HEK293 (cell line): ENCODE measurements at regions not wholly inside any gene's neighbourhood (a gene's known extent, or its start where the extent isn't known, plus 50 kb on each side); places are given as distances from the start of the nearest gene placed in this dataset.

Source experiments
- CTCF ChIA-PET: fragments of 350-600 bp; formaldehyde crosslinking; extraction: SDS; loops from one replicate; lab custom pipeline; 2021; ENCODE audit warnings: antibody characterized with exemption; lab: Yijun Ruan, JAX
- POLR2A ChIA-PET: fragments of 300-600 bp; formaldehyde crosslinking; extraction: SDS; loops from one replicate; lab custom pipeline; 2020; ENCODE audit warnings: antibody characterized with exemption, inconsistent platforms; lab: Yijun Ruan, JAX
- H3K27ac ChIP-seq: fragments of 200-500 bp; sonication (Bioruptor generic); 2 replicates; pipeline ENCODE4 v1.5.1; 2014; ENCODE audit warnings: low read depth, low read length, control low read depth, inconsistent platforms; ENCODE audit errors: extremely low read depth
- H3K36me3 ChIP-seq, 2 experiments: fragments of 200-500 bp in 1 of 2; sonication (Bioruptor generic) in 1 of 2; 1 replicate in 1 of 2; 2 replicates in 1 of 2; pipeline ENCODE4 v1.5.1; 2014 to 2017; ENCODE audit warnings: inconsistent platforms in 2 of 2, low read length in 2 of 2; ENCODE audit not compliant: control insufficient read depth in 2 of 2, insufficient read depth in 1 of 2
- H3K4me1 ChIP-seq: fragments of 200-500 bp; sonication (Bioruptor generic); 2 replicates; pipeline ENCODE4 v1.5.1; 2014; ENCODE audit warnings: mild to moderate bottlenecking, low read length, inconsistent platforms; ENCODE audit not compliant: control insufficient read depth, insufficient read depth
- H3K4me3 ChIP-seq: 2 replicates; pipeline ENCODE4 v1.5.1; 2011; ENCODE audit warnings: low read depth, mild to moderate bottlenecking, control low read depth, low read length, moderate library complexity
- H3K9me3 ChIP-seq: fragments of 200-500 bp; sonication (Bioruptor generic); 2 replicates; pipeline ENCODE4 v1.5.1; 2014; ENCODE audit warnings: low read depth, low read length, inconsistent platforms; ENCODE audit not compliant: control insufficient read depth, insufficient read depth
- ELK4 ChIP-seq: IDR thresholded peaks from 2 replicates; pipeline ENCODE4 v1.6.1; 2011; ENCODE audit warnings: mild to moderate bottlenecking, low read depth, low read length, borderline replicate concordance
- KLF1 ChIP-seq: fragments of 450-650 bp; formaldehyde crosslinking; IDR thresholded peaks from 2 replicates; pipeline ENCODE4 v1.5.1; 2016; ENCODE audit warnings: missing biosample characterization, missing genetic modification characterization
- MYNN ChIP-seq: fragments of 450-650 bp; formaldehyde crosslinking; IDR thresholded peaks from 2 replicates; pipeline ENCODE4 v1.5.1; 2016; ENCODE audit warnings: missing biosample characterization, missing genetic modification characterization, borderline replicate concordance
- PRDM1 ChIP-seq: fragments of 450-650 bp; formaldehyde crosslinking; IDR thresholded peaks from 2 replicates; pipeline ENCODE4; 2016; ENCODE audit warnings: missing biosample characterization, missing genetic modification characterization
- SP3 ChIP-seq: fragments of 450-650 bp; formaldehyde crosslinking; IDR thresholded peaks from 2 replicates; pipeline ENCODE4 v1.5.1; 2016; ENCODE audit warnings: missing biosample characterization, missing genetic modification characterization
- ZFHX2 ChIP-seq: fragments of 450-650 bp; formaldehyde crosslinking; conservative IDR thresholded peaks from 2 replicates; pipeline ENCODE4 v1.5.1; 2016; ENCODE audit warnings: missing biosample characterization, missing genetic modification characterization
- ZNF148 ChIP-seq: fragments of 450-650 bp; formaldehyde crosslinking; IDR thresholded peaks from 2 replicates; pipeline ENCODE4 v1.5.0; 2017; ENCODE audit warnings: missing biosample characterization, missing genetic modification characterization, borderline replicate concordance
- ZNF2 ChIP-seq: fragments of 450-650 bp; formaldehyde crosslinking; IDR thresholded peaks from 2 replicates; pipeline ENCODE4 v1.5.1; 2016; ENCODE audit warnings: missing biosample characterization, missing genetic modification characterization
- ZNF24 ChIP-seq: fragments of 450-650 bp; formaldehyde crosslinking; IDR thresholded peaks from 2 replicates; pipeline ENCODE4 v1.5.1; 2016; ENCODE audit warnings: missing biosample characterization, missing genetic modification characterization
- ZNF341 ChIP-seq: fragments of 450-650 bp; formaldehyde crosslinking; IDR thresholded peaks from 2 replicates; pipeline ENCODE4; 2016; ENCODE audit warnings: low read depth, missing biosample characterization, missing genetic modification characterization
- ZNF549 ChIP-seq: fragments of 450-650 bp; IDR thresholded peaks from 2 replicates; pipeline ENCODE4 v1.5.1; 2018; ENCODE audit warnings: missing biosample characterization, missing genetic modification characterization, mild to moderate bottlenecking, inconsistent platforms, moderate library complexity
- ZNF571 ChIP-seq: fragments of 450-650 bp; formaldehyde crosslinking; IDR thresholded peaks from 2 replicates; pipeline ENCODE4 v1.5.0; 2017; ENCODE audit warnings: missing biosample characterization, missing genetic modification characterization
- ZNF624 ChIP-seq: fragments of 450-650 bp; formaldehyde crosslinking; IDR thresholded peaks from 2 replicates; pipeline ENCODE4 v1.5.1; 2017; ENCODE audit warnings: missing biosample characterization, missing genetic modification characterization
- ZNF629 ChIP-seq: fragments of 450-650 bp; formaldehyde crosslinking; IDR thresholded peaks from 2 replicates; pipeline ENCODE4 v1.5.1; 2017; ENCODE audit warnings: missing biosample characterization, missing genetic modification characterization
- ZNF660 ChIP-seq: fragments of 450-650 bp; IDR thresholded peaks from 2 replicates; pipeline ENCODE4 v1.5.1; 2018; ENCODE audit warnings: missing biosample characterization, mild to moderate bottlenecking, missing genetic modification characterization
- ZNF747 ChIP-seq: fragments of 450-650 bp; formaldehyde crosslinking; IDR thresholded peaks from 2 replicates; pipeline ENCODE4 v1.5.1; 2016; ENCODE audit warnings: missing biosample characterization, missing genetic modification characterization
- TF ChIP-seq, protein P1 (sequence below): fragments of 450-650 bp; formaldehyde crosslinking; IDR thresholded peaks from 2 replicates; pipeline ENCODE4; 2016; ENCODE audit warnings: missing biosample characterization, missing genetic modification characterization
- TF ChIP-seq, protein P2 (sequence below): fragments of 450-650 bp; formaldehyde crosslinking; IDR thresholded peaks from 2 replicates; pipeline ENCODE4 v1.5.1; 2016; ENCODE audit warnings: missing biosample characterization, missing genetic modification characterization, low read depth
- TF ChIP-seq, protein P3 (sequence below): fragments of 450-650 bp; formaldehyde crosslinking; IDR thresholded peaks from 2 replicates; pipeline ENCODE4 v1.5.1; 2016; ENCODE audit warnings: missing biosample characterization, missing genetic modification characterization

DNA sequence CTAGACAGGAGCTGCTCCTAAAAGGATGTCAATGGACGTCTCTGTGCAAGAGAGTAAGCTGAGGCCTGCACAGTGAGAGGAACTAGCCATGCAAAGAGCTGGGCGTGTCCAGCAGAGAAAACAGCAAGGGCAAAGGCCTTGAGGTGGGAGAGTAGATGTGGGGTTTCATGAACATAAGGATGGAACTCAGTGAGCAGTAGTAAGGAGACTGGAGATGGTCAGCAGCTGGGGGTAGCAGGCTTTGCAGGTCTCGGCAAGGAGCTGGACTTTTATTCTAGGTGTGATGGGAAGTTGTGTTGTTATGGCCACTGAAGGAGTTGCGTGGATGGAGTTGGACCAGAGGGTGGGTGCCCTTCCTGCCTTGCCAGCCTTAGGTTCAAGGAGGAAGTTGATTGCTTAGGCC is 90.7 kb upstream of the SIRPA start:
- 0 out of 2 replicates have a peak, but pooled peaks cover 3% of the 10 kb centered on the region for H3K4me1 ChIP-seq
- no peaks in the 10 kb centered on the region for H3K36me3 ChIP-seq
- ChIA-PET CTCF (interaction anchor here (1.1 to 1.9 kb wide), 5 partner anchors 9 to 40 kb away, joined by 3 to 4 read pairs (median 3); no protein-coding TSS in a partner anchor), POLR2A (no interaction called here)
- no peak overlapping the region for H3K4me3 ChIP-seq
- no peak overlapping the region for H3K27ac ChIP-seq
- no peaks in the 10 kb centered on the region for H3K9me3 ChIP-seq
- TF ChIP-seq ZNF747 (tag by site-specific recombination) = no peak
- TF ChIP-seq ZNF660 (tag by site-specific recombination) = no peak
- TF ChIP-seq ZNF341 (tag by site-specific recombination) = no peak
- no peak for TF ChIP-seq SP3 (tag by site-specific recombination)
- TF ChIP-seq, protein P1, sequence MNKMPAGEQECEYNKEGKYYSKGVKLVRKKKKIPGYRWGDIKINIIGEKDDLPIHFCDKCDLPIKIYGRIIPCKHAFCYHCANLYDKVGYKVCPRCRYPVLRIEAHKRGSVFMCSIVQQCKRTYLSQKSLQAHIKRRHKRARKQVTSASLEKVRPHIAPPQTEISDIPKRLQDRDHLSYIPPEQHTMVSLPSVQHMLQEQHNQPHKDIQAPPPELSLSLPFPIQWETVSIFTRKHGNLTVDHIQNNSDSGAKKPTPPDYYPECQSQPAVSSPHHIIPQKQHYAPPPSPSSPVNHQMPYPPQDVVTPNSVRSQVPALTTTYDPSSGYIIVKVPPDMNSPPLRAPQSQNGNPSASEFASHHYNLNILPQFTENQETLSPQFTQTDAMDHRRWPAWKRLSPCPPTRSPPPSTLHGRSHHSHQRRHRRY (tag by site-specific recombination) = no peak
- TF ChIP-seq, protein P2, sequence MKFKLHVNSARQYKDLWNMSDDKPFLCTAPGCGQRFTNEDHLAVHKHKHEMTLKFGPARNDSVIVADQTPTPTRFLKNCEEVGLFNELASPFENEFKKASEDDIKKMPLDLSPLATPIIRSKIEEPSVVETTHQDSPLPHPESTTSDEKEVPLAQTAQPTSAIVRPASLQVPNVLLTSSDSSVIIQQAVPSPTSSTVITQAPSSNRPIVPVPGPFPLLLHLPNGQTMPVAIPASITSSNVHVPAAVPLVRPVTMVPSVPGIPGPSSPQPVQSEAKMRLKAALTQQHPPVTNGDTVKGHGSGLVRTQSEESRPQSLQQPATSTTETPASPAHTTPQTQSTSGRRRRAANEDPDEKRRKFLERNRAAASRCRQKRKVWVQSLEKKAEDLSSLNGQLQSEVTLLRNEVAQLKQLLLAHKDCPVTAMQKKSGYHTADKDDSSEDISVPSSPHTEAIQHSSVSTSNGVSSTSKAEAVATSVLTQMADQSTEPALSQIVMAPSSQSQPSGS (tag by site-specific recombination) = no peak
- TF ChIP-seq ELK4 = no peak
- TF ChIP-seq, protein P3, sequence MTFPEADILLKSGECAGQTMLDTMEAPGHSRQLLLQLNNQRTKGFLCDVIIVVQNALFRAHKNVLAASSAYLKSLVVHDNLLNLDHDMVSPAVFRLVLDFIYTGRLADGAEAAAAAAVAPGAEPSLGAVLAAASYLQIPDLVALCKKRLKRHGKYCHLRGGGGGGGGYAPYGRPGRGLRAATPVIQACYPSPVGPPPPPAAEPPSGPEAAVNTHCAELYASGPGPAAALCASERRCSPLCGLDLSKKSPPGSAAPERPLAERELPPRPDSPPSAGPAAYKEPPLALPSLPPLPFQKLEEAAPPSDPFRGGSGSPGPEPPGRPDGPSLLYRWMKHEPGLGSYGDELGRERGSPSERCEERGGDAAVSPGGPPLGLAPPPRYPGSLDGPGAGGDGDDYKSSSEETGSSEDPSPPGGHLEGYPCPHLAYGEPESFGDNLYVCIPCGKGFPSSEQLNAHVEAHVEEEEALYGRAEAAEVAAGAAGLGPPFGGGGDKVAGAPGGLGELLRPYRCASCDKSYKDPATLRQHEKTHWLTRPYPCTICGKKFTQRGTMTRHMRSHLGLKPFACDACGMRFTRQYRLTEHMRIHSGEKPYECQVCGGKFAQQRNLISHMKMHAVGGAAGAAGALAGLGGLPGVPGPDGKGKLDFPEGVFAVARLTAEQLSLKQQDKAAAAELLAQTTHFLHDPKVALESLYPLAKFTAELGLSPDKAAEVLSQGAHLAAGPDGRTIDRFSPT (tag by site-specific recombination) = no peak
- no peak for TF ChIP-seq KLF1 (tag by site-specific recombination)
- TF ChIP-seq ZNF629 (tag by site-specific recombination) = no peak
- no peak for TF ChIP-seq ZNF571 (tag by site-specific recombination)
- TF ChIP-seq ZNF549 (tag by site-specific recombination) = no peak
- no peak for TF ChIP-seq PRDM1 (tag by site-specific recombination)
- TF ChIP-seq MYNN (tag by site-specific recombination) = no peak
- TF ChIP-seq ZNF24 = no peak
- TF ChIP-seq ZFHX2 (tag by site-specific recombination) = no peak
- no peak for TF ChIP-seq ZNF624 (tag by site-specific recombination)
- TF ChIP-seq ZNF148 (tag by site-specific recombination) = no peak
- TF ChIP-seq ZNF2 = no peak
